Lower lobe of right lung (tissue), 2 donors: ENCODE measurements at regions not wholly inside any gene's neighbourhood (a gene's known extent, or its start where the extent isn't known, plus 50 kb on each side); places are given as distances from the start of the nearest gene placed in this dataset.

Source experiments
- ATAC-seq, 2 donors: fragments of 200-7000 bp; cut with Tn5 transposase; one replicate each; pipeline ENCODE4 v1.9.1; 2020 to 2022; ENCODE audit warnings: mild to moderate bottlenecking in 2 of 2, moderate library complexity in 2 of 2
- DNase-seq: peaks from one replicate; pipeline ENCODE4 v3.0.0-alpha.2; 2020
- H3K27ac ChIP-seq: fragments of 200-600 bp; one replicate; pipeline ENCODE4 v1.8.0; 2022
- H3K27me3 ChIP-seq: fragments of 200-600 bp; one replicate; pipeline ENCODE4 v1.8.0; 2022; ENCODE audit warnings: low read depth
- H3K36me3 ChIP-seq: fragments of 200-600 bp; one replicate; pipeline ENCODE4 v1.8.0; 2022; ENCODE audit warnings: mild to moderate bottlenecking
- H3K4me1 ChIP-seq: fragments of 200-600 bp; one replicate; pipeline ENCODE4 v1.8.0; 2022
- H3K4me3 ChIP-seq: fragments of 200-600 bp; one replicate; pipeline ENCODE4 v1.8.0; 2022; ENCODE audit warnings: mild to moderate bottlenecking
- H3K9me3 ChIP-seq: fragments of 200-600 bp; one replicate; pipeline ENCODE4 v1.8.0; 2022
- intact Hi-C: fragments of 100-400 bp; cut with DNase I; formaldehyde crosslinking; loops from one replicate; pipeline ENCODE4 v1.11.0; 2022
- TF ChIP-seq, protein P1 (sequence below): fragments of 200-600 bp; IDR thresholded peaks from one replicate; pipeline ENCODE4 v1.8.0; 2022; ENCODE audit warnings: antibody characterized with exemption, mild to moderate bottlenecking
- donor health status: DM: no; HTN: yes; CAD: no; lungs with severe emphysema.

DNA sequence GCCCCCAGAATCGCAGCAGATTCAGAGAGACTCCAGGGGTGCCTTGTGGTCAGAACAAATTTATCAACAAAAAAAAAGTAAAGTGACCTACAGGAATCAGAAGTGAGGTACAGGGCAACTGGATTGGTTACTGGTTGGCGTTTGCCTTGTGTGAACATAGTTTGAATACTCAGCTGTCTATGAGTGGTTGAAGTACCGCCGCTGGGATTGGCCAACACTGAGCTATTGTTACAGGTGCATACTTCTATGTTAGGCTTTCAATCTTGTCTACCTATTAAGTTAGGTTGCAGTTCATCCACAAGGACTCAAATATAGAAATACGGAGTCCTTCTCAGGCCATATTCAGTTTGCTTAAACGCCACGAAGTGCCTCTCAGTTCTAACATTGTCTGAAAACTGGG is 993.5 kb upstream of the PRKX start:
- no peak overlapping the region for H3K27ac ChIP-seq
- ATAC-seq (no peak), DNase-seq (no peak)
- no peaks in the 10 kb centered on the region for H3K4me1 ChIP-seq
- no peak overlapping the region for H3K4me3 ChIP-seq
- no peaks in the 10 kb centered on the region for H3K36me3 ChIP-seq
- H3K27me3 ChIP-seq = no peaks in the 10 kb centered on the region
- no peaks in the 10 kb centered on the region for H3K9me3 ChIP-seq
- TF ChIP-seq, protein P1, sequence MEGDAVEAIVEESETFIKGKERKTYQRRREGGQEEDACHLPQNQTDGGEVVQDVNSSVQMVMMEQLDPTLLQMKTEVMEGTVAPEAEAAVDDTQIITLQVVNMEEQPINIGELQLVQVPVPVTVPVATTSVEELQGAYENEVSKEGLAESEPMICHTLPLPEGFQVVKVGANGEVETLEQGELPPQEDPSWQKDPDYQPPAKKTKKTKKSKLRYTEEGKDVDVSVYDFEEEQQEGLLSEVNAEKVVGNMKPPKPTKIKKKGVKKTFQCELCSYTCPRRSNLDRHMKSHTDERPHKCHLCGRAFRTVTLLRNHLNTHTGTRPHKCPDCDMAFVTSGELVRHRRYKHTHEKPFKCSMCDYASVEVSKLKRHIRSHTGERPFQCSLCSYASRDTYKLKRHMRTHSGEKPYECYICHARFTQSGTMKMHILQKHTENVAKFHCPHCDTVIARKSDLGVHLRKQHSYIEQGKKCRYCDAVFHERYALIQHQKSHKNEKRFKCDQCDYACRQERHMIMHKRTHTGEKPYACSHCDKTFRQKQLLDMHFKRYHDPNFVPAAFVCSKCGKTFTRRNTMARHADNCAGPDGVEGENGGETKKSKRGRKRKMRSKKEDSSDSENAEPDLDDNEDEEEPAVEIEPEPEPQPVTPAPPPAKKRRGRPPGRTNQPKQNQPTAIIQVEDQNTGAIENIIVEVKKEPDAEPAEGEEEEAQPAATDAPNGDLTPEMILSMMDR = no peak
- intact Hi-C loops = no loop called here

DNA sequence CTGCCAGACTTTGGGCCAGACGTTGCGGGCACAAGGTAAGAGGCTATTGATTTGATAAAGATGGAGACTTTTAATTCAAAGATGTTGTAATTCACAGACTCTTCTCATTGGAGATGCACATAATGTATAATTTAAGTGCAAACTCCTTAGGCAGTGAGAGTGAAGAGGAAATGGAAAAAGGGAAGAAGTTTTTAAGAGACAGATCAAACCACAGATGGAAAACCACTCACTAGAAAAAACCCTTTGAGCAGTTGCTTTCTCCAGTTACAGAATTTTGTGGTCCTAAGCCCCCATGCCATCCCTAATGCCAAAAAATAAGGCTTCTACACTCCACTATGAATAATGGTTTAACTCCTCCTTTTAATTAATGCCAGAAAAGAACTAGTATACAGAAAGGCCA is 977.1 kb upstream of the PRKX start:
- ATAC-seq = no peak
- intact Hi-C loops = no loop called here

DNA sequence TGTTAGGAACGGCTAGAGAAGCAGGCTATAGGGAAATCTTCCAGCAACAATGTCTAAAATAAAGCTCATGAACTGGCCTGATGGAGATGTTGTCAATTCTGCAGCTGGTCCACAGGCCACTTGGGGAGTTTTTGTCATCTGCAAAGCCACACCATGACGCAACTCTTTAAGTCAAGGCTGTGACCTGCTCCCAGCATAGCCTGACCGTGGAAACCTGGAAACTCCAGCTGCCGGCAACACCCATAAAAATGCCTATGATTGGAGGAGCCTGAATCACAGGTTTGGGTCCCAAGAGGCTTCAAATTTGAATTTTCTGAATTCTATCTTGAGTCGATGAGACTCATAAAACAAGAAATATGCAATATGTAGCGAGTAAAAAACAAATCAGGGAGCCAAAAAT is 969.2 kb upstream of the PRKX start:
- ATAC-seq (no peak), DNase-seq (no peak)
- Histone ChIP-seq H3K4me3 (no peak overlapping the region), H3K36me3 (no peaks in the 10 kb centered on the region), H3K27me3 (no peaks in the 10 kb centered on the region), H3K9me3 (no peaks in the 10 kb centered on the region), H3K27ac (no peak overlapping the region), H3K4me1 (no peaks in the 10 kb centered on the region)
- intact Hi-C loops = no loop called here
- TF ChIP-seq, protein P1 = no peak

More for the DNA sequence above, 977.1 kb upstream of the PRKX start:
- Histone ChIP-seq H3K4me3 (no peak overlapping the region), H3K4me1 (no peaks in the 10 kb centered on the region), H3K9me3 (no peaks in the 10 kb centered on the region), H3K36me3 (no peaks in the 10 kb centered on the region), H3K27ac (no peak overlapping the region), H3K27me3 (no peaks in the 10 kb centered on the region)
- no peak for DNase-seq
- TF ChIP-seq, protein P1 = no peak

DNA sequence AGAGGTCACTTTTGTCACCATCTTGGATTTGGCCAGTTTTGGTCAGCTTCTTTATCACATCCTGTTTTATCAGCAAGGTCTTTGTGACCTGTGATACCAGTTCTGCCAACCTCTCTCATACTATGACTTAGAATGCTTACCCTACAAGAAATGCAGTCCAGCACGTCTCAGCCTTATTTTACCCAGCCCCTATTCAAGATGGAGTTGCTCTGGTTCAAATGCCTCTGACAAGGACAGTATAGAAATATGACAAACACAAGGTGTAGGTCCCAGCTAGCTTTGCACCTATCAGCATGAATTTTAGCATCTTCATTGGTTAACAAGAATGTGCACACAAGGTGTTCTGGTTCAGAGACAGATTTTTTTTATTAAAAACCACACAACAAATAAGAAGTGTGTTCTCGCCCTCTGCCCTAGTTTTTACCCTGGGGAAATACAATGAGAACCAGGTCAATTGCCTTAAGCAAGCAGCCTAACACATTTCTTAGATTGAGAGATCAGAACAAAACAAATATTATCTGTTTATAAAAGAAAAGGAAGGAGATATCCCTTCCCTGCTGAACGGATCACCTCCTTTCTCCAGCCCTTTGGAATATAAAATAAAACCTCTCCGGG is 962.3 kb upstream of the PRKX start:
- Histone ChIP-seq H3K9me3 (no peaks in the 10 kb centered on the region), H3K27ac (no peak overlapping the region)
- DNase-seq = no peak

DNA sequence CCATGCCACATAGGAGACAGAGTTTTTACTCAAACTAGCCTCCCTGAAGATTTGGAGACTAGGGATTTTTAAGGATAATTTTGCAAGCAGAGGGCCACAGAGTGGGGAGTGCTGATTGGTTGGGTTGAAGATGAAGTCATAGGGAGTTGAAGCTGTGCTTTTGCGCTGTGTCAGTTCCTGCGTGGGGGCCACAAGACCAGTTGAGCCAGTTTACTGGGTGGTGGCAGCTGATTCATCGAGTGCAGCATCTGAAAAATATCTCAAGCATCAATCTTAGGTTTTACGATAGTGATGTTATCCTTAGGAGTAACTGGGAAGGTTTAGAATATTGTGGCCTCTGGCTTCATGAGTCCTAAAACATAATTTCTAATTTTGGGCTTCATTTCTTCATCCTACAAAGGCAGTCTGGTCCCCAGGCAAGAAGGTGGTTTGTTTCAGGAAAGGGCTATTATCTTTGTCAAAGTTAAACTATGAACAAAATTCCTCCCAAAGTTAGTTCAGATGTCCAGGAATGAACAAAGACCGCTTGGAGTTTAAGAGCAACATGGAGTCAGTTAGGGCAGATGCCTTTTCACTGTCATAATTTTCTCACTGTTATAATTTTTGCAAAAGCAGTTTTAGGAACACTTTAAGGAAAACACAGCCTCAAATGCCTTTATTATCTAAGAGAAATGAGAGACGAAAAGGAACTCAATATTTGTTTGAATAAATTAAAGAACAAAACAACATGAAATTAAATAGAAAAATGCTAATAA is 960.8 kb upstream of the PRKX start:
- Histone ChIP-seq H3K36me3 (no peaks in the 10 kb centered on the region), H3K4me3 (no peak overlapping the region), H3K27ac (no peak overlapping the region), H3K4me1 (no peaks in the 10 kb centered on the region), H3K27me3 (no peaks in the 10 kb centered on the region), H3K9me3 (no peaks in the 10 kb centered on the region)
- DNase-seq (no peak), ATAC-seq (no peak)
- TF ChIP-seq, protein P1 = no peak
- intact Hi-C loops = no loop called here

More for the DNA sequence above, 962.3 kb upstream of the PRKX start:
- TF ChIP-seq, protein P1 = no peak
- H3K36me3 ChIP-seq = no peaks in the 10 kb centered on the region
- ATAC-seq = no peak
- intact Hi-C loops = no loop called here
- H3K4me3 ChIP-seq = no peak overlapping the region
- H3K4me1 ChIP-seq = no peaks in the 10 kb centered on the region
- H3K27me3 ChIP-seq = no peaks in the 10 kb centered on the region
